ENCODE measurements at regions not wholly inside any gene's neighbourhood (a gene's known extent, or its start where the extent isn't known, plus 50 kb on each side); places are given as distances from the start of the nearest gene placed in this dataset.

DNA sequence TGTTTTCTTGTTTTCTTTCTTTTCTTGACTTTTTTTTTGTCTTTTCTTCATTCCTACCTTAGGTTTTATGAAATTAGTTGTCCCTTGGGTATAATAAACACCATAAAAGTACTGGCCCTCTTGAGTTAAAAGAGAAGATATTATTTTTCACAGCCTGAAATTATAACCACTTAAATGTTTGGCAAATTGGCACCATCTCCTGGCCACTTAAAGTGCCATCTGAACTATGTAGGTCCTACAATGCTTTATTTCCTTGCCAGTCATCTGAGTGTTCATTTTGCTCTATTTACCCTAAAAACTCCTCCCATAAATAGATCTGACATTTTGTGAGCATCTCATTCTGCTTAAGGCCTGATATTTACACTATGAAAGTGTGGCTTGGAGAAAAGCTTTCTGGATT lies 98.9 kb upstream of the PRKCQ start:
- TF ChIP-seq, protein P1, sequence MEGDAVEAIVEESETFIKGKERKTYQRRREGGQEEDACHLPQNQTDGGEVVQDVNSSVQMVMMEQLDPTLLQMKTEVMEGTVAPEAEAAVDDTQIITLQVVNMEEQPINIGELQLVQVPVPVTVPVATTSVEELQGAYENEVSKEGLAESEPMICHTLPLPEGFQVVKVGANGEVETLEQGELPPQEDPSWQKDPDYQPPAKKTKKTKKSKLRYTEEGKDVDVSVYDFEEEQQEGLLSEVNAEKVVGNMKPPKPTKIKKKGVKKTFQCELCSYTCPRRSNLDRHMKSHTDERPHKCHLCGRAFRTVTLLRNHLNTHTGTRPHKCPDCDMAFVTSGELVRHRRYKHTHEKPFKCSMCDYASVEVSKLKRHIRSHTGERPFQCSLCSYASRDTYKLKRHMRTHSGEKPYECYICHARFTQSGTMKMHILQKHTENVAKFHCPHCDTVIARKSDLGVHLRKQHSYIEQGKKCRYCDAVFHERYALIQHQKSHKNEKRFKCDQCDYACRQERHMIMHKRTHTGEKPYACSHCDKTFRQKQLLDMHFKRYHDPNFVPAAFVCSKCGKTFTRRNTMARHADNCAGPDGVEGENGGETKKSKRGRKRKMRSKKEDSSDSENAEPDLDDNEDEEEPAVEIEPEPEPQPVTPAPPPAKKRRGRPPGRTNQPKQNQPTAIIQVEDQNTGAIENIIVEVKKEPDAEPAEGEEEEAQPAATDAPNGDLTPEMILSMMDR (conservative IDR thresholded peaks at IDR 0.05; ENCODE audit: low read depth, low read length): no peak
- TF ChIP-seq EZH2phosphoT487 (IDR thresholded peaks at IDR 0.05; ENCODE audit: borderline replicate concordance, low read length) (no peak), EZH2 (IDR thresholded peaks at IDR 0.05; ENCODE audit: low read length, unreplicated experiment) (no peak)
